ENCODE measurements at regions not wholly inside any gene's neighbourhood (a gene's known extent, or its start where the extent isn't known, plus 50 kb on each side); places are given as distances from the start of the nearest gene placed in this dataset.

GRCh38 chr4:26228883-26229282 is 91.9 kb upstream of the RBPJ start:
- Histone ChIP-seq H3K27ac (ENCODE audit: low read depth, low read length, poor library complexity, severe bottlenecking) (no peak overlapping the region), H3K9me2 (ENCODE audit: low read depth, low read length) (no peaks in the 10 kb centered on the region), H3K9ac (ENCODE audit: low read length) (no peak overlapping the region), H4K20me1 (ENCODE audit: insufficient read depth, low read length) (no peaks in the 10 kb centered on the region), H3K27me3 (ENCODE audit: insufficient read depth, low read length) (no peaks in the 10 kb centered on the region), H3K9me3 (ENCODE audit: low read length) (no peaks in the 10 kb centered on the region), H3K4me3 (ENCODE audit: low read depth, low read length, poor library complexity, severe bottlenecking) (no peak overlapping the region), H3K79me2 (ENCODE audit: insufficient read depth, low read length) (no peaks in the 10 kb centered on the region), H2AFZ (ENCODE audit: low read length) (no peak overlapping the region), H3F3A (ENCODE audit: insufficient read depth, low read length) (no peaks in the 10 kb centered on the region), H3K4me1 (ENCODE audit: insufficient read depth, low read length, severe bottlenecking) (no peaks in the 10 kb centered on the region), H3K4me2 (ENCODE audit: low read length) (no peak overlapping the region), H3K36me3 (ENCODE audit: insufficient read depth, low read length) (no peaks in the 10 kb centered on the region)
- no peak for TF ChIP-seq EZH2 (IDR thresholded peaks at IDR 0.05; ENCODE audit: borderline replicate concordance, low read length)
- TF ChIP-seq CTCF (IDR thresholded peaks at IDR 0.05; ENCODE audit: low read length) = no peak

GRCh38 chr4:26229974-26230373 is 90.8 kb upstream of the RBPJ start:
- H3K9me3 ChIP-seq (ENCODE audit: low read length) = no peaks in the 10 kb centered on the region
- no peaks in the 10 kb centered on the region for H4K20me1 ChIP-seq (ENCODE audit: insufficient read depth, low read length)
- no peaks in the 10 kb centered on the region for H3F3A ChIP-seq (ENCODE audit: insufficient read depth, low read length)
- no peaks in the 10 kb centered on the region for H3K36me3 ChIP-seq (ENCODE audit: insufficient read depth, low read length)
- H3K9me2 ChIP-seq (ENCODE audit: low read depth, low read length) = no peaks in the 10 kb centered on the region
- H2AFZ ChIP-seq (ENCODE audit: low read length) = no peak overlapping the region
- H3K27ac ChIP-seq (ENCODE audit: low read depth, low read length, poor library complexity, severe bottlenecking) = no peak overlapping the region
- TF ChIP-seq CTCF (IDR thresholded peaks at IDR 0.05; ENCODE audit: low read length) (no peak), EZH2 (IDR thresholded peaks at IDR 0.05; ENCODE audit: borderline replicate concordance, low read length) (no peak)
- no peak overlapping the region for H3K4me2 ChIP-seq (ENCODE audit: low read length)
- no peak overlapping the region for H3K4me3 ChIP-seq (ENCODE audit: low read depth, low read length, poor library complexity, severe bottlenecking)
- H3K27me3 ChIP-seq (ENCODE audit: insufficient read depth, low read length) = no peaks in the 10 kb centered on the region
- H3K4me1 ChIP-seq (ENCODE audit: insufficient read depth, low read length, severe bottlenecking) = no peaks in the 10 kb centered on the region
- no peak overlapping the region for H3K9ac ChIP-seq (ENCODE audit: low read length)
- no peaks in the 10 kb centered on the region for H3K79me2 ChIP-seq (ENCODE audit: insufficient read depth, low read length)

- Histone ChIP-seq H3K4me3 (ENCODE audit: low read depth, low read length, poor library complexity, severe bottlenecking) (no peak overlapping the region), H3K27me3 (ENCODE audit: insufficient read depth, low read length) (no peaks in the 10 kb centered on the region), H3K9me3 (ENCODE audit: low read length) (no peaks in the 10 kb centered on the region), H3K79me2 (ENCODE audit: insufficient read depth, low read length) (no peaks in the 10 kb centered on the region), H2AFZ (ENCODE audit: low read length) (no peak overlapping the region), H3K4me1 (ENCODE audit: insufficient read depth, low read length, severe bottlenecking) (no peaks in the 10 kb centered on the region), H3K9me2 (ENCODE audit: low read depth, low read length) (no peaks in the 10 kb centered on the region), H3F3A (ENCODE audit: insufficient read depth, low read length) (no peaks in the 10 kb centered on the region), H3K27ac (ENCODE audit: low read depth, low read length, poor library complexity, severe bottlenecking) (no peak overlapping the region), H3K4me2 (ENCODE audit: low read length) (no peak overlapping the region), H3K36me3 (ENCODE audit: insufficient read depth, low read length) (no peaks in the 10 kb centered on the region), H3K9ac (ENCODE audit: low read length) (no peak overlapping the region), H4K20me1 (ENCODE audit: insufficient read depth, low read length) (no peaks in the 10 kb centered on the region)
- no peak for TF ChIP-seq EZH2 (IDR thresholded peaks at IDR 0.05; ENCODE audit: borderline replicate concordance, low read length)
- TF ChIP-seq CTCF (IDR thresholded peaks at IDR 0.05; ENCODE audit: low read length) = no peak
These were observed 87.5 kb upstream of the RBPJ start for GRCh38 chr4:26233350-26233749.

All from OCI-LY1 (cell line).